Activated B cell treated with CpG ODN at 0.5 μM for 24 hours (primary cell): ENCODE measurements at regions not wholly inside any gene's neighbourhood (a gene's known extent, or its start where the extent isn't known, plus 50 kb on each side); places are given as distances from the start of the nearest gene placed in this dataset.
"Not testable (repeated sequence)": the region's sequence is repeated elsewhere in the genome, so short reads cannot be mapped to it uniquely, and the experiment has no call there.

Source experiments
- ATAC-seq: fragments of 200-7000 bp; cut with Tn5 transposase; one replicate; pipeline ENCODE4 v1.10.0; 2021; ENCODE audit warnings: low read depth, mild to moderate bottlenecking, moderate library complexity
- CTCF ChIA-PET: fragments of 350-600 bp; sonication (Branson Sonifier 250); formaldehyde crosslinking; loops from one replicate; lab custom pipeline; 2021; ENCODE audit warnings: antibody characterized with exemption; lab: Charles Lee
- POLR2A ChIA-PET: fragments of 350-600 bp; sonication (Branson Sonifier 250); formaldehyde crosslinking; loops from one replicate; lab custom pipeline; 2021; ENCODE audit warnings: antibody characterized with exemption; lab: Charles Lee
- DNase-seq: peaks from one replicate; pipeline ENCODE4 v3.0.0; 2022
- H3K27ac Mint-ChIP-seq: one replicate; pipeline ENCODE4 v1.8.0; 2020; ENCODE audit warnings: mixed read lengths
- H3K27me3 Mint-ChIP-seq: one replicate; pipeline ENCODE4 v1.8.0; 2021; ENCODE audit warnings: mixed read lengths
- H3K36me3 Mint-ChIP-seq: one replicate; pipeline ENCODE4 v1.8.0; 2021; ENCODE audit warnings: low read depth, mixed read lengths
- H3K4me1 Mint-ChIP-seq: one replicate; pipeline ENCODE4 v1.8.0; 2021; ENCODE audit warnings: mixed read lengths
- H3K4me3 Mint-ChIP-seq: one replicate; pipeline ENCODE4 v1.8.0; 2020; ENCODE audit warnings: mild to moderate bottlenecking, mixed read lengths
- H3K9me3 Mint-ChIP-seq: one replicate; pipeline ENCODE4 v1.8.0; 2020; ENCODE audit warnings: mixed read lengths
- intact Hi-C: fragments of 100-400 bp; cut with micrococcal nuclease; formaldehyde crosslinking; loops from one replicate; pipeline ENCODE4 v1.15.1; 2024
- TF ChIP-seq, protein P1 (sequence below): fragments of 200-600 bp; IDR thresholded peaks from one replicate; pipeline ENCODE4 v1.8.0; 2022; ENCODE audit warnings: antibody characterized with exemption, mild to moderate bottlenecking

DNA sequence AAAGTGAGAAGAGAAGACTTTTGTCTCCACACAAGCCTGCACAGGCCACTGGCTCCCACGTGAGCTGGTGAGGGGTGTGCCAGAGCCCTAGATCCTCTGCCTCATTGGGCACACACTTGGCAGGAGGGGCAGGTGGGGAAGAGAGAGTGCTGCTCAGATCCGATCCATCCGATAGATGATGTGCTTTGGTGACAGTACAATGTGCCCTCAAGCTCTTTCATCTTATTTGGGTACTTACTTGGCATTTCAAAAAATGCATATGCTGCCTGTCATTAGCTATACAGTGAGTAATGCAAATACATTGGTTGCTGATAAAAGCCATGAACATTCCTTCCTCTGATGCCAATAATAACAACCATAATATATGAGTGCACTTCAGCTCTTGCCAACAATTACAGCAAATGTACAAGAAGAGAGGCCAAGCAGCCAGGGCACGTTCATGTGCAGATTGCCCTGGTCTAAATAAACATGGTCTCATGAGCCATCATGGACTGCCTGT is 255.3 kb downstream of the VAPA start:
- no peaks in the 10 kb centered on the region for H3K9me3 Mint-ChIP-seq
- H3K27me3 Mint-ChIP-seq: no peaks in the 10 kb centered on the region
- no peaks in the 10 kb centered on the region for H3K36me3 Mint-ChIP-seq
- ChIA-PET POLR2A (no interaction called here), CTCF (no interaction called here)
- no peak overlapping the region for H3K4me3 Mint-ChIP-seq
- H3K4me1 Mint-ChIP-seq: peaks cover 5% of the 10 kb centered on the region
- intact Hi-C loops: no loop called here
- TF ChIP-seq, protein P1, sequence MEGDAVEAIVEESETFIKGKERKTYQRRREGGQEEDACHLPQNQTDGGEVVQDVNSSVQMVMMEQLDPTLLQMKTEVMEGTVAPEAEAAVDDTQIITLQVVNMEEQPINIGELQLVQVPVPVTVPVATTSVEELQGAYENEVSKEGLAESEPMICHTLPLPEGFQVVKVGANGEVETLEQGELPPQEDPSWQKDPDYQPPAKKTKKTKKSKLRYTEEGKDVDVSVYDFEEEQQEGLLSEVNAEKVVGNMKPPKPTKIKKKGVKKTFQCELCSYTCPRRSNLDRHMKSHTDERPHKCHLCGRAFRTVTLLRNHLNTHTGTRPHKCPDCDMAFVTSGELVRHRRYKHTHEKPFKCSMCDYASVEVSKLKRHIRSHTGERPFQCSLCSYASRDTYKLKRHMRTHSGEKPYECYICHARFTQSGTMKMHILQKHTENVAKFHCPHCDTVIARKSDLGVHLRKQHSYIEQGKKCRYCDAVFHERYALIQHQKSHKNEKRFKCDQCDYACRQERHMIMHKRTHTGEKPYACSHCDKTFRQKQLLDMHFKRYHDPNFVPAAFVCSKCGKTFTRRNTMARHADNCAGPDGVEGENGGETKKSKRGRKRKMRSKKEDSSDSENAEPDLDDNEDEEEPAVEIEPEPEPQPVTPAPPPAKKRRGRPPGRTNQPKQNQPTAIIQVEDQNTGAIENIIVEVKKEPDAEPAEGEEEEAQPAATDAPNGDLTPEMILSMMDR: no peak
- no peak for DNase-seq
- no peak for ATAC-seq
- no peak overlapping the region for H3K27ac Mint-ChIP-seq

DNA sequence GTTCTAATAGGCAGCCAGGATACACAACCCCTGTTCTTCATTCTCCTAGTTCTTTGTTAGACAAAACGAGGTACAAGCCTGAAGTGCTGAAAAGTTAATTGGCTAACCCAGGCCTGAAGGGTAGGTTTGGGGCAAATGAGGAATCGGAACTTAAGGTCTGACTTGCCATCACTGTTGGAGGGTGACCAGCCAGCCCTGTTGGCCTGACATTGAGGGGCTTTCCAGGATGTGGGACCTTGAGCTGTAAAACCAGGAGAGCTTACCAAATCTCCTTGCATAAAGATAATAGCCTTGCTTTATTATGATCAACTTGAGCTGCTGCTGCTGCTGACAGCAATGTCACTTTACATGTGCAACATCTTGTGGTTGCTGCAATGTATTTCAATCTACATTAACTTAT is 256.0 kb downstream of the VAPA start:
- no peak overlapping the region for H3K27ac Mint-ChIP-seq
- intact Hi-C loops: no loop called here
- H3K36me3 Mint-ChIP-seq: no peaks in the 10 kb centered on the region
- TF ChIP-seq, protein P1: no peak
- ChIA-PET POLR2A (no interaction called here), CTCF (no interaction called here)
- peaks cover 6% of the 10 kb centered on the region for H3K4me1 Mint-ChIP-seq
- no peaks in the 10 kb centered on the region for H3K9me3 Mint-ChIP-seq
- no peak overlapping the region for H3K4me3 Mint-ChIP-seq
- no peak for ATAC-seq
- H3K27me3 Mint-ChIP-seq: no peaks in the 10 kb centered on the region
- no peak for DNase-seq

DNA sequence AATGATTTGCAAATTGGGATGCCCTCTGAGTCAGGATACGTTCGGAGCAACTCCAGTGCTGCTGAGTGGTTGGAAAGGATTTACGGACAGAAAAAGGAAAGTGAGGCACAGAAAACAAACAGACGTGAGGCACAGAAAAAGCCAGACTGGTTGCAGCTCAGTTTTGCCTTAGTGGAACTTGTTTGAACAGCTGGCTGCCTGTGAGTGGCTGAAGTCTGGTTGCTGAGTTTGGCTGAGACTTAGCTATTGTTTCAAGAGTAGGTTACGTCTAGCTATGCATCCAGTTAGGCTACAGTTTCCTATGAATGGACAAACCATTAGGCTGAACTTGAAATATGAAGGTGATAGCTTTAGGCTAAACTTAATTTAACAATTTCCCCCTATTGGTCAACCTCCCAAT is 256.6 kb downstream of the VAPA start:
- Mint-ChIP-seq H3K4me1 (peaks cover 12% of the 10 kb centered on the region), H3K27me3 (no peaks in the 10 kb centered on the region), H3K36me3 (no peaks in the 10 kb centered on the region), H3K9me3 (no peaks in the 10 kb centered on the region), H3K27ac (no peak overlapping the region), H3K4me3 (no peak overlapping the region)
- DNase-seq (no peak), ATAC-seq (no peak)
- TF ChIP-seq, protein P1: no peak
- ChIA-PET CTCF (no interaction called here), POLR2A (no interaction called here)
- intact Hi-C loops: no loop called here

DNA sequence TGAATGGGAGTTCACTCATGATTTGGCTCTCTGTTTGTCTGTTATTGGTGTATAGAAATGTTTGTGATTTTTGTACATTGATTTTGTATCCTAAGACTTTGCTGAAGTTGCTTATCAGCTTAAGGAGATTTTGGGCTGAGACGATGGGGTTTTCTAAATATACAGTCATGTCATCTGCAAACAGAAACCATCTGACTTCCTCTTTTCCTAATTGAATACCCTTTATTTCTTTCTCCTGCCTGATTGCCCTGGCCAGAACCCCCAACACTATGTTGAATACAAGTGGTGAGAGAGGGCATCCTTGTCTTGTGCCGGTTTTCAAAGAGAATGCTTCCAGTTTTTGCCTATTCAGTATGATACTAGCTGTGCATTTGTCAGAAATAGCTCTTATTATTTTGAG is 261.5 kb downstream of the VAPA start:
- CTCF ChIA-PET, intact Hi-C loops, POLR2A ChIA-PET, H3K36me3 Mint-ChIP-seq, DNase-seq, H3K27ac Mint-ChIP-seq, ATAC-seq, H3K9me3 Mint-ChIP-seq, H3K27me3 Mint-ChIP-seq, H3K4me3 Mint-ChIP-seq: not testable (repeated sequence)
- peaks cover 33% of the 10 kb centered on the region for H3K4me1 Mint-ChIP-seq

DNA sequence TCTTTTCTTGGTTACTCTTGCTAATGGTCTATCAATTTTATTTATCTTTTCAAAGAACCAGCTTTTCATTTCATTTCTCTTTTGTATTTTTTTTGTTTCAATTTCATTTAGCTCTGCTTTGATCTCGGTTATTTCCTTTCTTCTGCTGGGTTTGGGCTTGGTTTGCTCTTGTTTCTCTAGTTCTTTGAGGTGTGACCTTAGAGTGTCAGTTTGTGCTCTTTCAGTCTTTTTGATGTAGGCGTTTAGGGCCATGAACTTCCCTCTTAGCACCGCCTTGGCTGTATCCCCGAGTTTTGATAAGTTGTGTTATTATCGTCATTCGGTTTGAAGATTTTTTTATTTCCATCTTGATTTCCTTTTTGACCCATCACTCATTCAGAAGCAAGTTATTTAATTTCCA is 265.5 kb downstream of the VAPA start:
- DNase-seq, H3K36me3 Mint-ChIP-seq, H3K27me3 Mint-ChIP-seq, ATAC-seq, H3K4me3 Mint-ChIP-seq, CTCF ChIA-PET, POLR2A ChIA-PET, H3K9me3 Mint-ChIP-seq, intact Hi-C loops: not testable (repeated sequence)
- Mint-ChIP-seq H3K4me1 (peaks cover 33% of the 10 kb centered on the region), H3K27ac (peak overlapping the region; percentile 3)

DNA sequence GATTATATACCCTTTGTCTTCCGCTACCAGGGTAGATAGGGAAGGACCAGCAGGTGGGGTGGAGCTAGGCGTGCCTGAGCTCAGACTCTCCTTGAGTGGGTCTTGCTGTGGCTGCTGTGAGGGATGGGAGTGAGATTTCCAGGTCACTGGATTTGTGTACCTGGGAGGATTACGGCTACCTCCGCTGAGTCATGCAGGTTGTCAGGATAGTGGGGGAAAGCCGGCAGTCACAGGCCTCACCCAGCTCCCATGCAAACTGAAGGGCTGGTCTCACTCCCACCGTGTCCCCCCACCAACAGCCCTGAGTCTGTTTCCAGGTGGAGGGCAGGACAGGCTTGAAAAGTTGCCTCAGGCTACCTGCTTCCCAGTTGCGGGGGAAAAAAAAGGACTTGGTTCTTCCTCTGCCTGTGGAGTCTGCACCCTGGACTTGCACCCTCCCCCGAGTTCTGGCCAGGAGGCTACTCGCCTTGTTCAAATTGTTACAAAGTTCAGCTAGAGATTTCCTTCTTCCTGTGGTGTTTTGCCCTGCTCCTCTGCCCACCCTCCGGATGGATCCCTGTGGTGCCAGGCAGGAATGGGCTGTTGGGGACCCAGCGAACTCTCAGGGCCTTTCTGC is 268.3 kb downstream of the VAPA start:
- no peak for ATAC-seq
- TF ChIP-seq, protein P1: no peak
- DNase-seq: no peak

More for the DNA sequence above, 268.3 kb downstream of the VAPA start:
- intact Hi-C loops: no loop called here
- CTCF ChIA-PET: no interaction called here
- no peak overlapping the region for H3K27ac Mint-ChIP-seq
- POLR2A ChIA-PET: no interaction called here
- no peaks in the 10 kb centered on the region for H3K36me3 Mint-ChIP-seq
- H3K9me3 Mint-ChIP-seq: peaks cover 9% of the 10 kb centered on the region
- H3K4me3 Mint-ChIP-seq: no peak overlapping the region
- H3K4me1 Mint-ChIP-seq: peaks cover 23% of the 10 kb centered on the region
- H3K27me3 Mint-ChIP-seq: no peaks in the 10 kb centered on the region
